Esophagus muscularis mucosa (tissue), 4 donors: ENCODE measurements at regions not wholly inside any gene's neighbourhood (a gene's known extent, or its start where the extent isn't known, plus 50 kb on each side); places are given as distances from the start of the nearest gene placed in this dataset.

Experiments
- DNase-seq: peaks from one replicate; pipeline ENCODE4 v3.0.0-alpha.2; 2017; ENCODE audit errors: extremely low spot score
- H3K27ac ChIP-seq, 4 donors: fragments of 200-600 bp; sonication (generic); replicated peaks in 1 of 4; 1 replicate in 3 of 4; 2 replicates in 1 of 4; pipeline ENCODE4 v1.5.1; 2016 to 2019; ENCODE audit warnings: mild to moderate bottlenecking in 1 of 4
- H3K27me3 ChIP-seq, 4 donors: fragments of 200-600 bp; sonication (generic); one replicate each; pipeline versions ENCODE4 v1.5.1 to v1.6.0; 2016 to 2019
- H3K36me3 ChIP-seq, 4 donors: fragments of 200-600 bp; sonication (generic); one replicate each; pipeline ENCODE4 v1.5.1; 2016 to 2019
- H3K4me1 ChIP-seq, 4 donors: fragments of 200-600 bp; sonication (generic); one replicate each; pipeline ENCODE4 v1.5.1; 2016 to 2019
- H3K4me3 ChIP-seq, 4 donors: fragments of 200-600 bp; sonication (generic); 1 replicate in 2 of 4; 2 replicates in 2 of 4; pipeline ENCODE4 v1.5.1; 2016 to 2019; ENCODE audit warnings: mild to moderate bottlenecking in 4 of 4, moderate library complexity in 1 of 4
- H3K9me3 ChIP-seq, 4 donors: fragments of 200-600 bp; sonication (generic); 1 replicate in 3 of 4; 2 replicates in 1 of 4; pipeline ENCODE4 v1.5.1; 2016 to 2019
- CTCF ChIP-seq, 3 experiments: fragments of 200-600 bp in 2 of 3; fragments of 450-650 bp in 1 of 3; sonication (generic) in 2 of 3; IDR thresholded peaks; one replicate each; pipeline ENCODE4 v1.5.1; 2017 to 2019; ENCODE audit warnings: antibody characterized with exemption in 3 of 3, mild to moderate bottlenecking in 2 of 3, moderate library complexity in 1 of 3
- EP300 ChIP-seq: sonication (generic); formaldehyde crosslinking; IDR thresholded peaks from one replicate; pipeline ENCODE4 v1.6.1; 2017; ENCODE audit warnings: antibody characterized with exemption
- POLR2A ChIP-seq: fragments of 450-650 bp; IDR thresholded peaks from one replicate; pipeline ENCODE4 v1.6.1; 2017; ENCODE audit warnings: antibody characterized with exemption, moderate library complexity, mild to moderate bottlenecking, low read depth
- POLR2AphosphoS5 ChIP-seq, 2 donors: sonication (generic); formaldehyde crosslinking; IDR thresholded peaks; one replicate each; pipeline ENCODE4 v1.6.1; 2017; ENCODE audit warnings: antibody characterized with exemption in 2 of 2
- WGBS: methylation state at CpG from one replicate; pipeline ENCODE4 v1.1.5; 2018; 5-methylcytosine and 5-hydroxymethylcytosine counted together
- intact Hi-C: fragments of 100-400 bp; cut with DNase I; formaldehyde crosslinking; loops from one replicate; pipeline ENCODE4 v1.15.1; 2023

GRCh38 chr6:15905488-15906419 is 223.1 kb upstream of the MYLIP start:
- no peak overlapping the region for H3K4me3 ChIP-seq
- intact Hi-C loops, result no loop called here
- 84% methylated on average over 8 of the region's 8 CpGs for WGBS

GRCh38 chr6:15904651-15905376 is 224.1 kb upstream of the MYLIP start:
- no peaks in the 10 kb centered on the region for H3K36me3 ChIP-seq
- no peak for DNase-seq
- H3K9me3 ChIP-seq, result no peaks in the 10 kb centered on the region
- no peak overlapping the region for H3K27ac ChIP-seq
- H3K27me3 ChIP-seq, result no peaks in the 10 kb centered on the region
- H3K4me1 ChIP-seq, result no peaks in the 10 kb centered on the region
- TF ChIP-seq POLR2A (no peak), POLR2AphosphoS5 (IDR thresholded peaks at IDR 0.05) (no peak), CTCF (IDR thresholded peaks at IDR 0.05) (no peak), EP300 (no peak)
- 84% methylated on average over 5 of the region's 6 CpGs for WGBS
- intact Hi-C loops, result no loop called here
- no peak overlapping the region for H3K4me3 ChIP-seq

More at GRCh38 chr6:15905488-15906419, 223.1 kb upstream of the MYLIP start:
- Histone ChIP-seq H3K9me3 (no peaks in the 10 kb centered on the region), H3K4me1 (no peaks in the 10 kb centered on the region), H3K36me3 (no peaks in the 10 kb centered on the region), H3K27ac (no peak overlapping the region), H3K27me3 (no peaks in the 10 kb centered on the region)
- DNase-seq, result no peak
- no peak for TF ChIP-seq CTCF (IDR thresholded peaks at IDR 0.05)
- TF ChIP-seq POLR2A, result no peak
- TF ChIP-seq POLR2AphosphoS5 (IDR thresholded peaks at IDR 0.05), result no peak
- TF ChIP-seq EP300, result no peak

DNA sequence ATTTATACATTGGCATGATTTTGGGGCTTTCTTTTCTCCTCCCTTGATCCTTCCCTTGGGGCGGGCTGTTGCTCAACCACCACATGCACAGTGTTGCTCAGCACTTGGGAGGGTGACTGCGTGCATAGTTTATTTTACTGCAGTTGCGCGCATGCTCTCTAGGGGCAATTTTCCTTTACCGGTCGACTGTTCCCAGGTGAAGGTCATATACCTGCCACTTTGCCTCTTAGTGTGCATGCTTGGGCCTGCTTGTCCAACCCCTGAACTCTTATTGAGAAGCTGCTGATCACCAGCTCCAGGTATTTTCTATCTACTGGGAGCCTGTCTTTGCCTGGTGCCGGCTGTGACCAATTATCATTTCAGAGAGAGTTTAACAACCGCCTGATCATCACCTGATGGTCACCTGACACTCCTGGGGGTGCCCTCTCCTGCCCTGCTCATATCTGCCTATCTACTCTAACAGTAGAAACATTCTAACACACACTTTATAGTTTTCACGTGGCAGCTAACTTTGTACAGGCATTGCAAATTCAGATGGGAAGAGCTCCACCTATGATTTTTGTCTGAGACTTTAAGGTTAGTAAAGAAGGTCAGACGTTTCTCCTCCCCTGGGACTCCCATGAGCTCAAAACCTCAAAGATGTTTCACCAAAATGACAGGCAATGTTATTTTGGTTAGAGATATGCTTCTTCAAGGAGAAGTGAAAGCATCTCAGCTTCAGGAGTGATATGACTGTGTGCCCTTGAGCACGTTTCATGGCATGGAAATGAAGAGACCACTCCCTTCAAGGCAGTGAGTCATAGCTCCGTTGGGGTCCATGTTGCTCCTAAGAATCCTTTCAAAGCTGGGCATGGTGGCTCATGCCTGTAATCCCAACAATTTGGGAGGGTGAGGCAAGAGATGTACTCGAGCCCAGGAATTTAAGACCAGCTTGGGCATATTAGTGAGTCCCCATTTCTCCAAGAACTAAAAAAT is 227.5 kb upstream of the MYLIP start:
- Histone ChIP-seq H3K27me3 (no peaks in the 10 kb centered on the region), H3K9me3 (no peaks in the 10 kb centered on the region), H3K4me3 (no peak overlapping the region), H3K36me3 (no peaks in the 10 kb centered on the region), H3K27ac (no peak overlapping the region), H3K4me1 (peaks cover 0 to 15% (median 14%) of the 10 kb centered on the region in 4 donors)
- no peak for TF ChIP-seq EP300
- TF ChIP-seq POLR2A, result no peak
- no peak for TF ChIP-seq CTCF (IDR thresholded peaks at IDR 0.05)
- no peak for TF ChIP-seq POLR2AphosphoS5 (IDR thresholded peaks at IDR 0.05)
- DNase-seq, result no peak
- 80% methylated on average over 10 of the region's 13 CpGs for WGBS
- intact Hi-C loops, result no loop called here

DNA sequence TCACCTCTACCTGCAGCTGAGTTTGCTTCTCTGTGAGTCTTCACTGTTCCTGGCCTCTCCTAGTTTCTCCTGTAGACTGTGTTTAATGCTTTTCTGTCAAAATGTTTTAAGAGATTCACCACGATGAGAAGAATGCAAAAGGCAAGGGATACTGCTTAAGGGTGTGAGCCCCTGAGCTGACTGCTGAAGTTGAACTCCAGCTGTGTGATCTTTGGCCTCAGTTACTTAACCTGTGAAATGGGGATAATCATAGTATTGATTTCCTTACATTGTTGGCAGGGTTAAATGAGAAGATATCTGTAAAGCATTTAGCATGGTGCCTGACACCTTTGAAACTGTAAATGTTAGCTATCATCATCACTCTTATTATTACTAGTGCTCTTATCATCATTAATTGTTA is 230.2 kb upstream of the MYLIP start:
- Histone ChIP-seq H3K27me3 (no peaks in the 10 kb centered on the region), H3K4me3 (no peak overlapping the region), H3K27ac (no peak overlapping the region), H3K4me1 (peaks cover 0 to 20% (median 18%) of the 10 kb centered on the region in 4 donors), H3K9me3 (peaks cover 0 to under 1% (median 0%) of the 10 kb centered on the region in 4 donors), H3K36me3 (no peaks in the 10 kb centered on the region)
- 0% methylated on average over 1 of the region's 1 CpG for WGBS
- intact Hi-C loops, result no loop called here
- DNase-seq, result no peak
- TF ChIP-seq EP300 (no peak), POLR2AphosphoS5 (IDR thresholded peaks at IDR 0.05) (no peak), CTCF (IDR thresholded peaks at IDR 0.05) (no peak)
